DMS 273 treated with DMSO at 0.1 percent for 48 hours (cell line): ENCODE measurements at regions not wholly inside any gene's neighbourhood (a gene's known extent, or its start where the extent isn't known, plus 50 kb on each side); places are given as distances from the start of the nearest gene placed in this dataset.
"Not testable (repeated sequence)": the region's sequence is repeated elsewhere in the genome, so short reads cannot be mapped to it uniquely, and the experiment has no call there.

ENCODE experiments used
- DNase-seq: peaks from one replicate; lab custom pipeline; 2025; lab: John Stamatoyannopoulos, UW

DNA sequence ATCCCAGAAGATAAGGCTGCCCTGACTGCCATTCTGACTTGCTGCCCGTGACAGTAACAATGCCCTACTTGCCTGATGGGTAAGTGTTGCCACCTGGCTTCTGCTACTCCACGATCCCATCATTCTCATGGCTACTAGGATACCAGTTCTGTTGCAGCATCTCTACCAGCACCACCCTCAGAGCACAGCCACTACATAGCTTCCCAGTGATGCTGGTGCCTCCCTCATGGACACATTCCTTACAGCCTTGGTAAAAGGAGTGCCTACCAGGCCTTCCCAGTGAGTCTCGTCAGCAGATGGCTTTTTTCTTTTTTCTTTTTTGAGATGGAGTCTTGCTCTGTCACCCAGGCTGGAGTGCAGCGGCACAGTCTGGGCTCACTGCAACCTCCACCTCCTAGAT, 84.4 kb upstream of the CMKLR1 start:
- no peak for DNase-seq

DNA sequence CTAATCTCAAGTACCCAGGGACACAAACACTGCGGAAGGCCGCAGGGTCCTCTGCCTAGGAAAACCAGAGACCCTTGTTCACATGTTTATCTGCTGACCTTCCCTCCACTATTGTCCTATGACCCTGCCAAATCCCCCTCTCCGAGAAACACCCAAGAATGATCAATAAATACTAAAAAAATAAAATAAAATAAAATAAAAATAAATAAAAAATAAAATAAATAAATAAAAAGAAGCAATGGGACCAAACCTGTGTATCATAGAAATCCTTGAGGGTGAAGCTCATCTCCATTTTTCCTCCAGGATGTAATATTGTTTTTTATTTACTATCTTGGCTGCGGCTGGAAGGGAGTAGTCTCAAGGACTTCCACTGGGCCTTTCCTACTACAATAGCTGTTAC, 82.0 kb upstream of the CMKLR1 start:
- DNase-seq = not testable (repeated sequence)

DNA sequence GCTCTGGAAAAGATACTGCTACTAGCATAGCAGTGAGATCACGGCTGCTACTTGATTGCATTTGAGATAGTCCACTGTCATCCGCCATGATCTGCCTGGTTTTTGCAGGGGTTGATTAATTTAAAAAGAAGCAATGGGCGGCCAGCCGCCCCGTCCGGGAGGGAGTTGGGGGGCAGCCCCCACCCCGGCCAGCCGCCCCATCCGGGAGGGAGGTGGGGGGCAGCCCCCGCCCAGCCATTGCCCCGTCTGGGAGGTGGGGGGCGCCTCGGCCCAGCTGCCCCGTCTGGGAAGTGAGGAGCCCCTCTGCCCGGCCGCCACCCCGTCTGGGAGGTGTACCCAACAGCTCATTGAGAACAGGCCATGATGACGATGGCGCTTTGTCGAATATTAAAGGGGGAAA, 81.3 kb upstream of the CMKLR1 start:
- not testable (repeated sequence) for DNase-seq

DNA sequence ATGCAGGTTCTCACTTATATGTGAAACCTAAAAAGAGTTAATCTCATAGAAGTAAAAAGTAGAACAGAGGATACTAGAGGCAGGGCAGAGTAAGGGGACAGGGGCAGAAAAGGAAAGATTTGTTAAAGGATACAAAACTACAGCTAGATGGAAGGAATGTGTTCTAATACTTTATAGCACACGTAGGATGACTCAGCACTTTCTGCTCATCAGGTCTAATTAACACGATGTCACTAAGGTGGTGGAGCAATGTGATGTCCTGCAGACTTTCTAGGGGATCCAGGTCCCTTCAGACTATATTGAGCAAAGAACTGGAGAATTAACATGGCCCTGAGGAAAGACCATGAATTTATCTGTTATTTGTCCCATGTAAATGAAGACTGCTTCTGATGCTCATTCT, 80.8 kb upstream of the CMKLR1 start:
- DNase-seq = no peak

DNA sequence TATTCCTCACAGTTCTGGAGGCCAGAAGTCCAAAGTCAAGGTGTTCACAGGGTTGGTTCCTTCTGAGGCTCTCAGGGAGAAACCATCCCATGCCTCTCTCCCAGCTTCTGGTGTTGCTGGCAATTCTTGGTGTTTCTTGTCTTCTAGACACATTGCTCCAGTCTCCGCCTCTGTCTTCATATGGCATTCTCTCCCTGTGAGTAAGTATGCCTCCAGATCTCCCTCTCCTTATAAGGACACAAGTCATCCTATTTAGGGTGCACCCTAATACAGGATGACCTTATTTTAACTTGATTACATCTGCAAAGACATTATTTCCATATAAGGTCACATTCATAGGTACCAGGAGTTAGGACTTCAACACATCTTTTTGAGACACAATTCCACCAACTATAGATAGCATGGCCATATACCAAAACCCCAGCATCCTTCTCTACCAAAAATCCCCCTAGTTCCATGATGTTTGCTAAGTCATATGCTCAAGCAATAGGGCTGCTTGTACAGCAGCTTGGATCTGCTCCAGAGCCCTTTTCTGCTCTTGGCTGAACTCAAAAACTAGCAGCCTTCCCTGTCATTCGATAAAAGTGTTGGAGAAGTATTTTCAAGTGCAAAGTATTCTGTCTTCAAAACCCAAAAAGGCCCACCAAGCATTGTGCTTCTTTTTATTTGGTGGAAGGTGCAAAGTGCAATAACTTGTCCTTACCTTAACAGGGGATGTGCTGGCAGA, 79.2 kb upstream of the CMKLR1 start:
- DNase-seq = no peak

DNA sequence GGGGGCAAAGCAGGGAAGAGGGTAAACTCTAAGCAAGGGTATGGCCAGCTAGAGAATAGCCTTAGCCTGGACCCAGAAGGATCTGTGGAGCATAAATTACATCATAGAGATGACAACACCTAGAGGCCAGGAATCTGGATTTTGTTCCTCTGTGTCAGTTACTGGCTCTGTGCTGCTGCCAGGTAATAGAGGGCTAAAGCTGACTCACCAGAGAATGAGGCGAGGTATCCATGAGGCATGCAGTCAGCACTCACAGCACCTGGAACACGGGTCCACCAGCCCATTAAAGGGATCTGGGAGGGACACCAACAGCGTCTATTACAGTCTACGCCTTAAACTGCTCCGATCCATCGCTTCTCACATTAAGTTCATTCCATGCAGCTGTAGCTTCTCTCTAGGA, 74.9 kb upstream of the CMKLR1 start:
- DNase-seq = no peak

DNA sequence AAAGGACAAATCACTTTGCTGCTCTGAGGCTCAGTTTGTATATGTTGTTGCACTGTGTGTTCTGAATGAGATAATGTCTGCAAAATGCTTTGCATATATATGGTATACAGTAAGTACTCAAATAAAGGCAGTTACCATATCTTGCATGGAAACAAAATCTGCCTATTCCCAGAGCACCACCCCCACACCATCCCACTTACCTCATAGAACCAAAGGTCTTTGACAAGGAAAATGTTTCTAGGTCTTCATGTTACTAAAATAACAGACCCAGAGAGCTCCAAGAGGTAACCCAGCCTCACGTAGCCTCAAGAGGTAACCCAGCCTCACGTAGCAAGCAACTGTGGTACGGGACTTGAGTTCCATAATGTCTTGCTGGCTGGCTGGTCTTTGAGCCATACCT, 71.6 kb upstream of the CMKLR1 start:
- DNase-seq = no peak

DNA sequence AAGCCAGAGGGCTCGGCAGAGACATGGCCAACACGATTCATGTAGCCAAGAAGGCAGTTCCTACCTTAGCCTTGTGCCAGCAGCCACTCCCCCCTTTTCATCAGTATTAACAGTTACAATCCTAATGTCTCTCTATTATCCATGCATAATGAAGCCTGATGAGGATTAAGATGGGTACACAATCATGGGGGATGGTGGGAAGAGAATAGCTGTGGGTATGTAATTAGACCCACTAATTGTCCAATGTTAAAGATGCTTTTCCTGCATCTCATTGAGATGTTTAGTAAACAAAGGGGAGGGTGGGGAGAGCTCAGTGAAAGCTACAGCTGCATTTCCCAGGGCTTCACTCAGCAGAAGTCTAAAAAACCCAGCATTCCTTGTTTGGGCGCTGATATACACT, 70.4 kb upstream of the CMKLR1 start:
- no peak for DNase-seq

DNA sequence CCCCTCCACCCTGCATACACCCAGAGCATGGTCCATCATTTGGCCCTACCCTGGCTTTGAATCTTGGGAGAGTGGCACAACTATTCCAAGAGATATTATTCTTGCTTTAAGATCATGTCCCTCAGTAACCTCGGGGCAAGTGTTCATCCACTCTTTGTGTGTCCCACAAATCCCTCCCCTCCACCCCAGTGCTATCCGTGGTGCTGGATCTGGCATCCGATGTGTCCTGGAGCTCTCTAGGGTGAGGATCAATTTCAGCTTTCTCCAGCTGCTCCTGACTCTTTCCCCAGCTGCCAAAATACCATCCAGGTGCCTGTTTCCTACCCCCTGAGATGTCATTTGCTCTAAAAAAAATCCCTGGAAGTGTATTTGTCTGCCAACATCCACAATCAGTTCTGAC, 64.8 kb upstream of the CMKLR1 start:
- DNase-seq = no peak

DNA sequence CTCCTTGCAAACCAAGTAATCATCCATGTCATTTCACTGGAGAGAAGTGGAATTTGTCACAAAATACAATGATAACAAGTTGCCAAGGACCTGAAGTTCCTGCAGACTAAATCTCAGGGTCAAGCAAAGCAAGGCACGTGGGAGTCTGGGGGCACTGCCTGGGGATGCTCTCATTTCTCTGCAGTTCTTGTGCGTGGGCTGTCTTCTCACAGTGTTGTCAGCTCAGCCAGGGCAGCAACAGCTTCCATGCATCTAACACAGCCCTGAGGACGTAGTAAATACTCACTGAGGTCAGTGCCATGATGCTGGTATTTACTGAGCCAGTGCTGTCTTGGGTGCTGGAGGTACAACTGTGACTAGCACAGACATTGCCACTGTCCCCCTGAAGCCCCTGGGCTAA, 62.9 kb upstream of the CMKLR1 start:
- no peak for DNase-seq

DNA sequence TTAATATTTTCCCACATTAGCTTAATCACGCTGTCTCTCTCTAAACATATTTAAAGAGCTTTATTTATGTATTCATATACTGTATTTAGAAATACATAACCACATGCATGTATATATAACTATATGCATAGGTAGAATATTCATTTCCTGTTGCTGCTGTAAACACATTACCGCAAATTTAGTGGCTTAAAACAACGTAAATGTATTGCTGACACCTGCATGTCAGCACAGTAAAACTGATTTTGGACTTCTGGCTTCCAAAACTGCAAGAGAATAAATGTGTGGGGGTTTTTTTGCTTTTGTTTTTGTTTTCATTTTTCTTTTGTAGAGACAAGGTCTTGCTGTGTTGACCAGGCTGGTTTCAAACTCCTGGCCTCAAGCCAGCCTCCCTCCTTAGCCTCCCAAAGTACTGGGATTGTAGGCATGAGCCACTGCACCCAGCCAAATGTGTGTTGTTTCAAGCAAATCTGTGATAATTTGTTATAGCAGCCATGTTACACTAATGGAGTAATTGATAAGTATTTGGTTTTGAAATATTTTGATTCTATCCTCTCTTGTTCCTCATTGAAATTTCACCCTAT, 61.9 kb upstream of the CMKLR1 start:
- no peak for DNase-seq

DNA sequence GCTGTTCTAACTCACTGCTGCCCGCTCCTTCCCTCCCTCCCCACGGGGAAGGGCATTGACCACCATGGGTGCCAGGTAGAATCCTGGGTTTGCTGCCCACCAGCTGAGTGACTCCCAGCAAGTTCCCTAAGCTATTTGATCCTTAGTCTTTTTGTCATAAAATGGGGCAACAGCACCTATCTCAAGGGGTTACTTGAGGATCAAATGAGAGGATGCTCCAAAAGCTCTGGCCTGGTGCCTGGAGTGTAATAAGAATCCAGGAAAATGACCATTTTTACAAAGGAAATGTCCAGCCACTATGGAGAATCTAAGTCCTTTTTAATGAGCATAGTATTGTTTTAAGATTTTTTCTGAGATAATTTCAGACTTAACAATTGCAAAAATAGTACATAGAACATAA, 61.4 kb upstream of the CMKLR1 start:
- no peak for DNase-seq

DNA sequence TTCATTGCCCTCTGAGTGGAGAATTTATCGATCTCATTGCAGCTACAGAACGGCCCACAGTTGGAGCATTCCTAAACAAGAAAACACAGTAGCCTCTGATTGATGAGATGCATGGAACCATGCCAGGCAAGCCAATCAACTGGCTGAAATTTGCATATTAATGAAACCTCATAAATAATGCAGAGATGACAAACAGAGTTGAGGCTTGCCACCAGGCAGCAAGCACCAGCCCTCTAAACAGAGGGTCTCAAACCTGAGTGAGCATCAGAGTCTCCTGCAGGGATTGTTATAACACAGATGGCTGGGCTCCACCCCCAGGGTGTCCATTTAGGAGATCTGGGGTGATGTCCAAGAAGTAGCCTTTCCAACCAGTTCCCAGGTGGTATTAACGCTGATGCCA, 60.9 kb upstream of the CMKLR1 start:
- DNase-seq = no peak

DNA sequence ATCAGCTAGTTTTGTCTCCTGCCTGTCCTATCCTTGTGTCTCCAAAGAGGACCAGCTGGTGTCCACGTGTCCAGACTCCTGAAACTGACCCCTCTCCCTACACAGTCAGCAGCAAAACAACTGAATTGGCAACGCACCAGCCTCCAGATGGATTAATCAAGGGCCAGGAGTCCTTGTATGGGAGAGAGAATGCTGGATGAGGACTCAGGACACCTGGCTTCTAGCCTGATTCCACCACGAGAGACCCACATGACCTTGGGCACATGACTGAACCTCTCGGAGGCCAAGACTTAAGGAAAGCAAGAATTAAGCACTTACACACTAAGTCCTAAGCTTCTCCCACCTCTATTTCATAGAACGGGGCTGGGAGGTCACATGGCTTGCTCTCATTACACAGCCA, 60.4 kb upstream of the CMKLR1 start:
- peak; percentile 48 for DNase-seq

DNA sequence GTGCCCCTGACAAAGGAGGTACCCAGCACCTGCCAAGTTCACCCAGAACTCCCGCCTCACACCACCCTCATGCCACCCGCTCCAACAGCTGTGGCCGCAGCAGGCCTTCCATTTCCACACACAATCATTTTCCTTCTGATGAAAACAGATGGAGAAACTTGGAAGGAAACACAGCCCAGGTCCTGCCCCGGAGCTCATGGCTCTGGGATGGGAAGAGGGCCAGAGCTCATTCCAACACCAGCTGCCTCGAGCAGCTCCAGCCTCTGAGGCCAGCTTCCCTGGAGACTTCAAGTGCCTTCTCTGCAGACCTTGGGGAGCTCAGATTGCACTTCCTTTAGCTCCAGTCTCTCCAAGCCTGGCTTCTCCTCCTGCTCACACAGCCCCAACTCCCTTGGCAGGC, 55.1 kb upstream of the CMKLR1 start:
- DNase-seq = peak; percentile 97

DNA sequence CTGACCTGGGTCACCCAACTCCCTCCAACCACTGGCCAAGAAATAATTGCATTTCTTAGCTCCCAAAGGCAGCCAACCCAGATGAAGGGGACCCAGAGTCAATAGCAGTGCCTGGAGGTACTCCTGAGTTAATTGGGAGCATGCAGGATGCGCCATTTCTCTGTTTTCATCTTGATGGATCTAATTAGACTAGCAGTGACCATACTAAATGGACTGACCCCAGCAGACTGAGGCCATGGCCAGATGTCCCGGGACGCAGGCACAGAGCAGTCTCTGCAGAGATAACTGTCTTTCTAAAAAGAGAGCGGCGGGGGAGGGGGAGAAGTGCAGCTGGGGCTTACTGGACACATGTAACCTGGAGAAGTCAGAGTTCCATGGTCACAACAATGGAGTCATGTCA, 53.2 kb upstream of the CMKLR1 start:
- no peak for DNase-seq

DNA sequence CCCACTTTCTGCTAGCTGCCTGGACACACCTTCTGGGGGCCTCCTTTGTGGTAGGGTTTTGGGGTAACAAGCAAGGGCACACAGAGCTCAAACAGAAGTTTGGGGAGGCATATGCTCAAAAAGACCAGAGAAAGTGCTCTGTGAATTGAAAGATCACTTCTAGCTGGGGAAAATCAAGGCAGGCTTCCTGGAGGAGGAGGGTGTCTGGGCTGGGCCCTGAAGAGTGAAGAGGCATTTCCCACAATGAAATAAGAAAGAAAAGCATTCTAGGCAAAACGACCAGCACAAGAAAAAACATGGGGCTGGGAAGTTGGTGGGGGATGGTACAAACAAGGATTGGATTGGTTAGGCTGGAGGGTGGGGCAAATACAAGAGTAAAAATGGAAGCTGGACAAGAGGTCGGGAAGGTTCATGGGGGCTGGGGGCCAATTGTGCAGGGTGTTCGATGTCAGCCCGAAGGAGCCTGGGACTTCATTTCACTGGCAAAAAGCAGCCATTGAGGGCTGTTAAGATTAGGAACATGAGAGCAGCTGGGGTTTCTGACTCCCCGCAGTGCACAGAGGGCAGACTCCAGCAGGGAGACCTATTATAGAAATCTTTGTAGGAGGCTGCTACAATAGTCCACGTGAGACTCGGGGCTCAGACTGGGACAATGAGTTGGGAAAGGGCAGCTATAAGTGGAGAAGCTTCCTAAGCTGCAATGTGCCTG, 51.5 kb upstream of the CMKLR1 start:
- peak; percentile 50 for DNase-seq

DNA sequence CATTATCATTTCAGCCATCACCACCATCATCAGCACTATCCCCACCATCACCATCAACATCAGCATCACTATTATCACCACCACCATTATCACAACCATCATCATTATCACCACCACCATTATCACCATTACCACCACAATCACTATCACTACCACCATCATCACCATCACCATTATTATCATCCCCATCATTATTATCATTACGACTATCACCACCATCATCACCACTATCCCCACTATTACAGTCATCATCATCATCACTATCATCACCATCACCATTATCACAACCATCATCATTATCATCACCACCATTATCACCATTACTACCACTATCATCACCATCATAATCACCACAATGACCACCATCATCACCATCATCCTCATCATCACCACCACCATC, 50.4 kb upstream of the CMKLR1 start:
- DNase-seq = no peak
